Activated T-helper 2 cell treated with anti-CD3 and anti-CD28 coated beads, Interferon-gamma antibody, Interleukin-2, Interleukin-4, amounts not matched to agents 10 μg/mL and 5 μg/mL and 100 μg/mL, durations not matched to agents 14 hours and 24 hours and 36 hours (primary cell): ENCODE measurements at regions not wholly inside any gene's neighbourhood (a gene's known extent, or its start where the extent isn't known, plus 50 kb on each side); places are given as distances from the start of the nearest gene placed in this dataset.

ENCODE experiments used
- DNase-seq: peaks from one replicate; pipeline ENCODE4 v3.0.0; 2021; ENCODE audit warnings: low spot score
- H3K27ac Mint-ChIP-seq: one replicate; pipeline ENCODE4 v1.8.0; 2021; ENCODE audit warnings: mixed read lengths
- H3K27me3 Mint-ChIP-seq: one replicate; pipeline ENCODE4 v1.8.0; 2021; ENCODE audit warnings: low read depth, mixed read lengths
- H3K36me3 Mint-ChIP-seq: one replicate; pipeline ENCODE4 v1.8.0; 2021; ENCODE audit warnings: low read depth, mixed read lengths
- H3K4me1 Mint-ChIP-seq: one replicate; pipeline ENCODE4 v1.8.0; 2021; ENCODE audit warnings: low read depth, mixed read lengths
- H3K4me3 Mint-ChIP-seq: one replicate; pipeline ENCODE4 v1.8.0; 2021; ENCODE audit warnings: low read depth, mild to moderate bottlenecking, moderate library complexity, mixed read lengths
- H3K9me3 Mint-ChIP-seq: one replicate; pipeline ENCODE4 v1.8.0; 2021; ENCODE audit warnings: mixed read lengths
- intact Hi-C: fragments of 100-400 bp; cut with micrococcal nuclease; formaldehyde crosslinking; loops from one replicate; pipeline ENCODE4 v1.15.1; 2023

DNA sequence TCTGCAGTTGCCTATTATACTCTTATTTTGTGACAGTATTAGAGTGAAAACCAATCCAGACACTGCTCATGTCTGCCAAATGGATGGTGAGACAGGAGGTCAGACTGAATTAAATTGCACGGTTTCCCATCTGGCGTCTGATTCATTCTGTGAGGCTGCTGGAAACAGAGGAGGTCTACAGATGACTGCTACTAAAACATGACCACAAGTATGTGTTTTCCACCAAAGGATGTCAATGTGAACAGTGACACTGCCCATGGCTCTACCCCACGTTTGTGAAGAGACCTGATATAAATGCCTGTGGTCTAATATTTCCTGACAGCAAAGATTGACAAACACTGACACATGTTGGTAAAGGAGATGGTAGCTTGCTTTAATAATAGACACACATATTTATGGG is 104.3 kb upstream of the ST6GAL2 start:
- DNase-seq, result no peak
- Mint-ChIP-seq H3K4me3 (no peak overlapping the region), H3K36me3 (no peaks in the 10 kb centered on the region), H3K4me1 (no peaks in the 10 kb centered on the region), H3K27me3 (no peaks in the 10 kb centered on the region), H3K9me3 (peaks cover 3% of the 10 kb centered on the region), H3K27ac (no peak overlapping the region)
- intact Hi-C loops, result no loop called here

DNA sequence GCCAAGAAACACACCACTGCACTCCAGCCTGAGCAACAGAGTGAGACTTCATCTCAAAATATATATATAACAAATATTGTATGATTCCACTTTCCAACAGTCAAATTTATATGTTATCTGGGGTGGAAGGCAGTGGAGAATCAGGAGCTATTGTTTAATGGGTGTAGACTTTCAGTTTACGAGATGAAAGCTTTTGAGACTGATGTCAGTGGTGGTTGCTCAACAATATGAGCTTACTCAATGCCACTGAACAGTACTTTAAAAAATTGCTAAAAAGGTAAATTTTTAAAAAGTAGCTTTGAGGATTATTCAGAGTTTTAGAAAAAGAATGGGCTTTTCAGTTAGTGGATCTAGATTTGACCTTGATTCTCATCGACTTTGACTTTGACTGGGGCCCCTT is 105.9 kb upstream of the ST6GAL2 start:
- no peaks in the 10 kb centered on the region for H3K4me1 Mint-ChIP-seq
- no peak overlapping the region for H3K27ac Mint-ChIP-seq
- intact Hi-C loops, result no loop called here
- no peak overlapping the region for H3K4me3 Mint-ChIP-seq
- no peak for DNase-seq
- H3K9me3 Mint-ChIP-seq, result peaks cover 3% of the 10 kb centered on the region
- H3K27me3 Mint-ChIP-seq, result no peaks in the 10 kb centered on the region
- H3K36me3 Mint-ChIP-seq, result no peaks in the 10 kb centered on the region

- Mint-ChIP-seq H3K4me3 (no peak overlapping the region), H3K9me3 (peaks cover 3% of the 10 kb centered on the region), H3K4me1 (no peaks in the 10 kb centered on the region), H3K27me3 (no peaks in the 10 kb centered on the region), H3K36me3 (no peaks in the 10 kb centered on the region), H3K27ac (no peak overlapping the region)
- intact Hi-C loops, result no loop called here
- DNase-seq, result no peak
These were observed 109.6 kb upstream of the ST6GAL2 start for GRCh38 chr2:106995556-106995955.

DNA sequence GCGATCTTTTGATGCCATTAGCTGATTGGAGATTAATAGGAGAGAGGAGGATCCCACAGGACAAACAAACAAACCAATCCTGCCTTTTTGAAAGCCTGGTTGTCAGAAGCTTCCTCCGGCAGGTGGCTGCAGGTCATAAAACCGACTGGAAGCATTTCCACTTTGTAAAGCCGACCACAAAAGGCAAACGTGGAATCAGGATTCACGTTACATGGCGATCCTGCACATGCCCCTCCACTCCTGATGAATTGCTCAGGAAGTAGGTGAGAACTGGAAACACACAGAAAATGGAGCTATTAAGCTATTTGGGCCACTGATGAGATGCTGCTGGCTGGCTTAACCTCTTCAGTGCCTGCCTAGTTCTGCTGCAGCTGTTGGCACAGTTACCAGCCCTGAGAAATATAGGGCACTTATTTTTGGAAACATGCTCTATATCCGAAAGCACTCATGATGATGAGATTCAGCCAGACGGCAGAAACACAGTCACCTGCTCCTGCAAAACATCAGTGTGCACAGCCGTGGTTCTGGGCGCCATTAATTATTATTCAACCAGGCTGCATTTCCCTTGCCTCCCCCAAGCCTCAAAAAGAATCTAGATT is 110.3 kb upstream of the ST6GAL2 start:
- DNase-seq, result no peak
- no peak overlapping the region for H3K4me3 Mint-ChIP-seq
- H3K4me1 Mint-ChIP-seq, result no peaks in the 10 kb centered on the region
- H3K9me3 Mint-ChIP-seq, result peaks cover 3% of the 10 kb centered on the region
- intact Hi-C loops, result no loop called here
- no peaks in the 10 kb centered on the region for H3K36me3 Mint-ChIP-seq
- H3K27ac Mint-ChIP-seq, result no peak overlapping the region
- no peaks in the 10 kb centered on the region for H3K27me3 Mint-ChIP-seq

DNA sequence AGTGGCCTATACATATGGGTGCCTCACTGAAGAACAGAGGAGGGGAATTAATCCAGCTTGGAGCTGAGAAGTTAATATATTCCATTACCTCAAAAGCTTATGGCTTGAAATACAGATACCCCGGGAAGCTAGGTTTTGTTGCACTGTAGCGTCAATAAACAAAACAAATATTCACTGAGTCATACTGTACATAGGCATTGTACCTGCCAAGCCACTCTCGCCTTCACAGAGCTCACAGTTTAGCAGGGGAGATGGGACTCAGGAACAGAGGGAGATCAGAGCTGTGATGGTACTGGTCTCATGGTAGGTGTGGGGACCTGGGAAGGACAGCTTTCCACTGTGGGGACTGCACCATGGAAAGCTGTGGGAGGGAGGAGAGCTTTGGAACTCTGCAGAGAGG is 111.2 kb upstream of the ST6GAL2 start:
- Mint-ChIP-seq H3K9me3 (peaks cover 3% of the 10 kb centered on the region), H3K4me3 (no peak overlapping the region), H3K27ac (no peak overlapping the region), H3K27me3 (no peaks in the 10 kb centered on the region), H3K4me1 (no peaks in the 10 kb centered on the region), H3K36me3 (no peaks in the 10 kb centered on the region)
- intact Hi-C loops, result no loop called here
- no peak for DNase-seq

- no peaks in the 10 kb centered on the region for H3K4me1 Mint-ChIP-seq
- DNase-seq, result no peak
- intact Hi-C loops, result no loop called here
- H3K9me3 Mint-ChIP-seq, result no peaks in the 10 kb centered on the region
- H3K27me3 Mint-ChIP-seq, result no peaks in the 10 kb centered on the region
- no peak overlapping the region for H3K4me3 Mint-ChIP-seq
- H3K36me3 Mint-ChIP-seq, result no peaks in the 10 kb centered on the region
- no peak overlapping the region for H3K27ac Mint-ChIP-seq
These were observed 115.1 kb upstream of the ST6GAL2 start for GRCh38 chr2:107001062-107001461.

DNA sequence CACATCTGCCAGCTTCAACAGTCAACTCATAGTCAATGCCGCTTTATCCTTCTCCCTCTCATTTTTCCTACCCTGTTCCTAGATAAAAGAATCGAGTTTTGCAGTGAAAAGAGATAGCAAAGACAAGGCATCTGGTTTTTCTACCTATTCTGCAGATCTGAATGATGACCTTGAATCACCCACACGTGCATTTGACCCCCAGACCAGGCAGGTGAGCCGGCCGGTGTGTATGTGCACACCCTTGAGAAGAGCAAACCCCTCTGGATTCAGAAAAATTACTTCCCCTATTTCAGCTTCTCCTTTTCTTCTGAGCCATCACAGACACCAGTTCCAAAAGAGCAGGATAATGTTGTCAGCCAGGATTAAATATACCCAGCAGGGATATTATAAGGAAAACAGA is 115.6 kb upstream of the ST6GAL2 start:
- DNase-seq, result no peak
- Mint-ChIP-seq H3K36me3 (no peaks in the 10 kb centered on the region), H3K4me3 (no peak overlapping the region), H3K27ac (no peak overlapping the region), H3K27me3 (no peaks in the 10 kb centered on the region), H3K4me1 (no peaks in the 10 kb centered on the region), H3K9me3 (no peaks in the 10 kb centered on the region)
- intact Hi-C loops, result no loop called here

DNA sequence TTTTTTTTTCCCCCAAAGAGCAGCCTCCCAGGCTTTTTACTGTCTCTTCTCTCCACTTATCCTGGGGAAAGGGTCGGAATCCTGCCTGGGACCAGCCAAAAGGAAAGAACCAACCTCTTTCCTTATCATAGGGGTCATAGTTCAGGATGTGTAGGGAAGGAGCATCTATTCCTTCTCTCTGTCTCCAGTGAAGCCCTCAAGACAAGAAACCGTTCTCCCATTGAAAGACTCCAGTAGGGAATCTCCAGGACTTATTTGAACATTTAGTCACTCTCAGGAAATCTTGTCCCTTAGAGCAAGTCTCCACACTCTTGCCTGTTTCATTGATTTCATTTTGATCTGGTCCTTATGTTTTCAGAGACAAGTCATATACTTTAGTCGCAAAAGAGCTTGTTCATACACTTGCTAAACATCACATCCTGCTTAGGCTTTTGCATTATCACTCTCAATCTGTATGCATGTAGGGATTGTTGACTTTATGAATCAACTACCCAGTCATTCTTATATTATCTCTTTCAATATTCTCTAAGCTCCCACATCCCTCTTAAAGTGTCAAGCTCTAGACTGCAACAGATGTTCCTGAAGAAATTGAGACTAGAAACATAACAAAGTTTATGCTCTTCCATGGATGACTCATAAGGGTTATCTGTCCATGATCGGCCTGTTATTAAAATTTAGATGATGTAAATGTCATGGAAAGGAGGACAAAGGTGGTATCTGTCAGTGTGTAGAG is 116.2 kb upstream of the ST6GAL2 start:
- Mint-ChIP-seq H3K27ac (no peak overlapping the region), H3K4me1 (no peaks in the 10 kb centered on the region), H3K9me3 (no peaks in the 10 kb centered on the region), H3K27me3 (no peaks in the 10 kb centered on the region), H3K36me3 (no peaks in the 10 kb centered on the region), H3K4me3 (no peak overlapping the region)
- DNase-seq, result no peak
- intact Hi-C loops, result no loop called here

DNA sequence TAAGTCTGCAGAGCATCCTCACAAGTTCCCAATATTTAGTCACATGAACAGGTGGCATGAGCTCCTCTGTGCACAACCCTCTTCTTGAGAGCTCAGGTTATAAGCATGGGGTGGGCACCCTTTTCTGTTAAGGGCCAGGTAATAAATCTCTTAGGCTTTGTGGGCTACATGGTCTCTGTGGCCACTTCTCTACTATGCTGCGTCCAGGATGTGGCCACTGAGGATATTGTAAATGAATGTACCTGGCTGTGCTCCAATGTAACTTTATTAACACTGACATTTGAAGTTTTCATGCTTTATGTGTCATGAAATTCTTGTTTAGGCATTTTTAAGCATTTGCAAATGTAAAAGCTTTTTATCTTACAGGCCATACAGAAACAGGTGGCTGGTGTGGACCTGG is 116.8 kb upstream of the ST6GAL2 start:
- Mint-ChIP-seq H3K27ac (no peak overlapping the region), H3K4me1 (no peaks in the 10 kb centered on the region), H3K36me3 (no peaks in the 10 kb centered on the region), H3K27me3 (no peaks in the 10 kb centered on the region), H3K9me3 (no peaks in the 10 kb centered on the region), H3K4me3 (no peak overlapping the region)
- DNase-seq, result no peak
- intact Hi-C loops, result no loop called here

DNA sequence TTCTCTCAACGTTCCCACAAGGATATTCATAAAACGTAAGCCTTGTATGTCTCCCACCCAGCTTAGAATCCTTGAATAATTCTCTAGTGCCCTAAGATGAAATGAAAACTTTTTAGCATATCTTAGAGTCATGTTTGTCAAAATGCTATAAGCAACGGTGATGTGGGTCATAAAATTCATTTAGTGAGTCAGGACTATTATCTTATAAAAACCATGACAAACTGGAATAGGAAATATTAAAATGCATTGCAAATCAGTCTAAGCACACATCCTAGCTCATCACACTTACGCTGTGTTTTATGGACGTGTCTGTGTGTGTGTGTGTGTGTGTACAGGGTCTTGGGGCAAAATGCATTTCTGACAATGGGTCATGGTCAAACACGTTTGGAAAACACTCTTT is 119.9 kb upstream of the ST6GAL2 start:
- intact Hi-C loops, result no loop called here
- no peak overlapping the region for H3K27ac Mint-ChIP-seq
- no peaks in the 10 kb centered on the region for H3K9me3 Mint-ChIP-seq
- DNase-seq, result no peak
- no peaks in the 10 kb centered on the region for H3K4me1 Mint-ChIP-seq
- H3K27me3 Mint-ChIP-seq, result no peaks in the 10 kb centered on the region
- no peak overlapping the region for H3K4me3 Mint-ChIP-seq
- no peaks in the 10 kb centered on the region for H3K36me3 Mint-ChIP-seq

GRCh38 chr2:107006836-107007235 is 120.9 kb upstream of the ST6GAL2 start:
- Mint-ChIP-seq H3K4me1 (no peaks in the 10 kb centered on the region), H3K27me3 (no peaks in the 10 kb centered on the region), H3K9me3 (no peaks in the 10 kb centered on the region), H3K27ac (no peak overlapping the region), H3K36me3 (no peaks in the 10 kb centered on the region), H3K4me3 (no peak overlapping the region)
- intact Hi-C loops, result no loop called here
- DNase-seq, result no peak

DNA sequence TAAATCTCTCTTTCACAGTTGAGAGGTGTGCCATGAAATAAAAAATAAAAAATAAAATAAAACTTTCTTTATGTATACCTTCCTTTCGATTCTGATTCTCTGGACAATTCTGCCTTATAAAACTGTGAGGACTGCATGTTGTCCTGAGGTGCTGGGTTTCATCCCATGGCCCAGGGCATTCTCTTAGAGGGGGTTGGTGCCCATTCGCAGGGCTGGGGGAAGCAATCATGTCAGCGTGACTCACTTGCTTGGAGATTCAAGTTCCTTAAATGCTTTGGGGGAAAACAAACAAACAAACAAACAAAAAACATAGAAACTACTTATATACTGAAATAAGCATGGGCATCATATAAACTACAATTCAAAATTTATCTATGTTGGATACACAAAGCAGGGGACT is 122.0 kb upstream of the ST6GAL2 start:
- H3K27me3 Mint-ChIP-seq, result no peaks in the 10 kb centered on the region
- H3K27ac Mint-ChIP-seq, result no peak overlapping the region
- H3K4me3 Mint-ChIP-seq, result no peak overlapping the region
- no peaks in the 10 kb centered on the region for H3K9me3 Mint-ChIP-seq
- H3K36me3 Mint-ChIP-seq, result no peaks in the 10 kb centered on the region
- no peaks in the 10 kb centered on the region for H3K4me1 Mint-ChIP-seq
- intact Hi-C loops, result no loop called here
- DNase-seq, result no peak

DNA sequence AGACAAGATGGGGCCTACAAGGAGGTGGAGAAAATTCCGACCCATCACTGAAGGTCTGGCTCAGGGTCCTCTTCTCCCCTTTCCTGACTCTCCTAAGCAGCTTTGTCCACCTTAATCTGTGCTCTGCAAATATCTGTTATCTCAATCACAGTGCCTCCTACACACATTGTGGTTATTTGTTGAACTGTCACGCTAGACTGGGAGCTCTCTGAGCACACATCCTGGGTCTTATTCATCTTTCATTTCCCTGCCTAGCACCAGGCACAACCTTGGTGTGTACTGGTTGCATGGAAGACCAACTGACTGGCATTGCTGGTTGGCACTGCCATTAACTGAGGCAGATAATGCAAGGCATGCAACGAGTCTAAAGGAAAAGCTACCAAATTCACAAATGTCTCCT is 122.9 kb upstream of the ST6GAL2 start:
- H3K4me1 Mint-ChIP-seq, result no peaks in the 10 kb centered on the region
- intact Hi-C loops, result no loop called here
- no peaks in the 10 kb centered on the region for H3K9me3 Mint-ChIP-seq
- no peaks in the 10 kb centered on the region for H3K27me3 Mint-ChIP-seq
- H3K27ac Mint-ChIP-seq, result no peak overlapping the region
- H3K4me3 Mint-ChIP-seq, result no peak overlapping the region
- DNase-seq, result no peak
- no peaks in the 10 kb centered on the region for H3K36me3 Mint-ChIP-seq

DNA sequence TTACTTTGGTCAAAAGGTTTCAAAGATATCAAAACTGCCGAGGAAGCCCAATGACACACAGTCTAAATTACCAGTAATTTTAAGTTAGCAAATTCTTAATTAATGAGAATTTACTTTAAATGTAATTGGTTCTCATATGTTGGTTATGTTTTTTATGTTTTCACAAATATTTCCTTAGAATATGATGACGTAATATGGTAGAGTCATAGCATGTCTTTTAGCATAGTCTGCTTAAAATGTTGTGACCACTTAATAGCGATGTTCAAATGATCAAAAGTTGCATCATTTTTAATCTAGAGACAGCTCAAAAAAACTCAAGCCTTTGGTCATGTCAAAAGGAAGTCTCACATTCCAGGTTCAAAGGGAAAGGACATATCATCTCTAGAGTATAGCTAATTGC is 123.3 kb upstream of the ST6GAL2 start:
- Mint-ChIP-seq H3K27ac (no peak overlapping the region), H3K36me3 (no peaks in the 10 kb centered on the region), H3K9me3 (no peaks in the 10 kb centered on the region), H3K4me3 (no peak overlapping the region), H3K4me1 (no peaks in the 10 kb centered on the region), H3K27me3 (no peaks in the 10 kb centered on the region)
- no peak for DNase-seq
- intact Hi-C loops, result no loop called here
